IMR-90 (cell line): ENCODE measurements at regions not wholly inside any gene's neighbourhood (a gene's known extent, or its start where the extent isn't known, plus 50 kb on each side); places are given as distances from the start of the nearest gene placed in this dataset.

ENCODE experiments used
- ATAC-seq: fragments of 200-7000 bp; cut with Tn5 transposase; 2 replicates; pipeline ENCODE4 v1.9.1; 2020; ENCODE audit warnings: low read depth, mild to moderate bottlenecking, moderate library complexity
- BruUV-seq: library from RNA; stranded (reverse); fragments of 400-500 nt; replicated peaks from 2 replicates; lab custom pipeline; 2021; lab: Mats Ljungman, UMichigan
- CTCF ChIA-PET: fragments of 300-600 bp; formaldehyde crosslinking; extraction: SDS; loops from one replicate; lab custom pipeline; 2021; ENCODE audit warnings: antibody characterized with exemption; lab: Yijun Ruan, JAX
- POLR2A ChIA-PET: fragments of 300-600 bp; sonication (Branson Sonifier 250); formaldehyde crosslinking; loops from one replicate; lab custom pipeline; 2022; ENCODE audit warnings: antibody characterized with exemption; ENCODE audit not compliant: unreplicated experiment; lab: Charles Lee
- DNase-seq: peaks from one replicate; pipeline ENCODE4 v3.0.0; 2013
- H2AFZ ChIP-seq: replicated peaks from 2 replicates; pipeline ENCODE3; 2013; ENCODE audit warnings: low read length, mild to moderate bottlenecking; ENCODE audit not compliant: poor library complexity
- H2AK5ac ChIP-seq: 2 replicates; pipeline ENCODE4 v1.6.1; 2013; ENCODE audit warnings: low read depth, low read length, inconsistent platforms
- H2AK9ac ChIP-seq: replicated peaks from 2 replicates; pipeline ENCODE3; 2013; ENCODE audit warnings: mild to moderate bottlenecking, low read depth, low read length, moderate library complexity; ENCODE audit not compliant: poor library complexity
- H2BK120ac ChIP-seq: 2 replicates; pipeline ENCODE4 v1.6.1; 2013; ENCODE audit warnings: low read depth, low read length, inconsistent platforms
- H2BK15ac ChIP-seq: 3 replicates; pipeline ENCODE4 v1.6.1; 2013; ENCODE audit warnings: low read depth, low read length, inconsistent platforms
- H2BK20ac ChIP-seq: 2 replicates; pipeline ENCODE4 v1.6.1; 2013; ENCODE audit warnings: low read depth, mild to moderate bottlenecking, inconsistent platforms, low read length, moderate library complexity
- H2BK5ac ChIP-seq: 2 replicates; pipeline ENCODE4 v1.6.1; 2013; ENCODE audit warnings: mild to moderate bottlenecking, low read depth, low read length, inconsistent platforms; ENCODE audit not compliant: poor library complexity, severe bottlenecking
- H3K14ac ChIP-seq: replicated peaks from 2 replicates; pipeline ENCODE4 v1.6.1; 2013; ENCODE audit warnings: low read depth, low read length, inconsistent platforms
- H3K18ac ChIP-seq: 2 replicates; pipeline ENCODE4 v1.6.1; 2013; ENCODE audit warnings: low read depth, low read length, control low read depth
- H3K23ac ChIP-seq: 2 replicates; pipeline ENCODE4 v1.6.1; 2013; ENCODE audit warnings: low read depth, low read length, inconsistent platforms
- H3K27ac ChIP-seq: 2 replicates; pipeline ENCODE4 v1.5.1; 2013; ENCODE audit warnings: mild to moderate bottlenecking, control low read depth, low read length; ENCODE audit not compliant: insufficient read depth
- H3K27me3 ChIP-seq: 2 replicates; pipeline ENCODE4 v1.6.1; 2013; ENCODE audit warnings: low read length; ENCODE audit not compliant: control insufficient read depth, insufficient read depth
- H3K36me3 ChIP-seq: 2 replicates; pipeline ENCODE4 v1.6.1; 2013; ENCODE audit warnings: low read length, mixed read lengths; ENCODE audit not compliant: control insufficient read depth, insufficient read depth
- H3K4ac ChIP-seq: 2 replicates; pipeline ENCODE4 v1.6.1; 2013; ENCODE audit warnings: low read depth, low read length, inconsistent platforms
- H3K4me1 ChIP-seq: 2 replicates; pipeline ENCODE4 v1.6.1; 2013; ENCODE audit warnings: low read length, mixed read lengths; ENCODE audit not compliant: control insufficient read depth, insufficient read depth
- H3K4me2 ChIP-seq: 2 replicates; pipeline ENCODE4 v1.6.1; 2013; ENCODE audit warnings: low read depth, mild to moderate bottlenecking, control low read depth, low read length, moderate library complexity
- H3K4me3 ChIP-seq: 2 replicates; pipeline ENCODE4 v1.5.1; 2013; ENCODE audit warnings: low read depth, mild to moderate bottlenecking, control low read depth, low read length, moderate library complexity; ENCODE audit not compliant: insufficient read depth
- H3K56ac ChIP-seq: 2 replicates; pipeline ENCODE4 v1.6.1; 2013; ENCODE audit warnings: low read length, inconsistent platforms; ENCODE audit not compliant: insufficient read depth; ENCODE audit errors: extremely low read depth
- H3K79me1 ChIP-seq, 2 experiments: 2 replicates each; pipeline ENCODE4 v1.6.1; 2013; ENCODE audit warnings: low read length in 2 of 2, inconsistent platforms in 1 of 2, low read depth in 1 of 2
- H3K9ac ChIP-seq: 2 replicates; pipeline ENCODE4 v1.6.1; 2013; ENCODE audit warnings: low read depth, low read length, control low read depth
- H3K9me1 ChIP-seq: 2 replicates; pipeline ENCODE4 v1.6.1; 2013; ENCODE audit warnings: low read length, inconsistent platforms; ENCODE audit not compliant: insufficient read depth
- H3K9me3 ChIP-seq: 2 replicates; pipeline ENCODE4 v1.6.1; 2013; ENCODE audit warnings: low read length; ENCODE audit not compliant: control insufficient read depth, insufficient read depth
- H4K20me1 ChIP-seq: 2 replicates; pipeline ENCODE4 v1.6.1; 2013; ENCODE audit warnings: low read length, inconsistent platforms; ENCODE audit not compliant: insufficient read depth
- H4K5ac ChIP-seq: 2 replicates; pipeline ENCODE4 v1.6.1; 2013; ENCODE audit warnings: mild to moderate bottlenecking, low read depth, low read length, control low read depth
- H4K8ac ChIP-seq, 2 experiments: 2 replicates each; pipeline ENCODE4 v1.6.1; 2013; ENCODE audit warnings: low read depth in 2 of 2, low read length in 2 of 2, control low read depth in 1 of 2, inconsistent platforms in 1 of 2
- H4K91ac ChIP-seq: 2 replicates; pipeline ENCODE4 v1.6.1; 2013; ENCODE audit warnings: low read depth, low read length, inconsistent platforms; ENCODE audit not compliant: insufficient read depth
- BHLHE40 ChIP-seq: fragments of 150-350 bp; IDR thresholded peaks from 2 replicates; pipeline ENCODE4 v1.6.1; 2016; ENCODE audit warnings: mild to moderate bottlenecking, low read depth, low read length
- CEBPB ChIP-seq: IDR thresholded peaks from 2 replicates; pipeline ENCODE4 v1.6.1; 2012; ENCODE audit warnings: low read depth, low read length, improper control_type of control experiment
- CHD1 ChIP-seq: IDR thresholded peaks from 2 replicates; pipeline ENCODE4 v1.6.1; 2012; ENCODE audit warnings: low read depth, low read length, improper control_type of control experiment
- CTCF ChIP-seq: conservative IDR thresholded peaks from 2 replicates; pipeline ENCODE4 v1.5.1; 2012; ENCODE audit warnings: mild to moderate bottlenecking, low read depth, low read length, improper control_type of control experiment
- ELK1 ChIP-seq: fragments of 150-350 bp; IDR thresholded peaks from 2 replicates; pipeline ENCODE4 v1.6.1; 2016; ENCODE audit warnings: low read depth, mild to moderate bottlenecking, low read length, moderate library complexity, borderline replicate concordance
- FOS ChIP-seq: fragments of 150-350 bp; IDR thresholded peaks from 2 replicates; pipeline ENCODE4 v1.6.1; 2016; ENCODE audit warnings: low read depth, low read length
- MAFK ChIP-seq: IDR thresholded peaks from 2 replicates; pipeline ENCODE4 v1.6.1; 2012; ENCODE audit warnings: low read depth, low read length, improper control_type of control experiment
- MAZ ChIP-seq: IDR thresholded peaks from 2 replicates; pipeline ENCODE4 v1.6.1; 2012; ENCODE audit warnings: low read depth, mild to moderate bottlenecking, low read length, improper control_type of control experiment, moderate library complexity, borderline replicate concordance
- MXI1 ChIP-seq: IDR thresholded peaks from 2 replicates; pipeline ENCODE4 v1.6.1; 2012; ENCODE audit warnings: low read depth, mild to moderate bottlenecking, low read length, moderate library complexity, borderline replicate concordance
- NFE2L2 ChIP-seq: fragments of 150-350 bp; IDR thresholded peaks from 2 replicates; pipeline ENCODE4 v1.6.1; 2016; ENCODE audit warnings: low read depth, mild to moderate bottlenecking, low read length
- POLR2A ChIP-seq: IDR thresholded peaks from 2 replicates; pipeline ENCODE4 v1.6.1; 2012; ENCODE audit warnings: mild to moderate bottlenecking, low read depth, low read length
- RAD21 ChIP-seq: IDR thresholded peaks from 2 replicates; pipeline ENCODE4 v1.6.1; 2012; ENCODE audit warnings: low read length, improper control_type of control experiment
- RCOR1 ChIP-seq: IDR thresholded peaks from 2 replicates; pipeline ENCODE4 v1.6.1; 2012; ENCODE audit warnings: mild to moderate bottlenecking, low read length, improper control_type of control experiment; ENCODE audit not compliant: insufficient replicate concordance
- RFX5 ChIP-seq: IDR thresholded peaks from 2 replicates; pipeline ENCODE4 v1.8.0; 2012; ENCODE audit warnings: low read depth, mild to moderate bottlenecking, low read length, moderate library complexity
- SMC3 ChIP-seq: fragments of 150-350 bp; IDR thresholded peaks from 2 replicates; pipeline ENCODE4 v1.6.1; 2016; ENCODE audit warnings: low read depth, mild to moderate bottlenecking, antibody characterized with exemption, low read length, moderate library complexity
- USF2 ChIP-seq: fragments of 150-350 bp; IDR thresholded peaks from 2 replicates; pipeline ENCODE4 v1.6.1; 2017; ENCODE audit warnings: mild to moderate bottlenecking, antibody characterized with exemption, low read length, low read depth
- WGBS, 2 experiments: methylation state at CpG; one replicate each; pipeline versions ENCODE4 v1.1.5 to v1.1.7; 2013; ENCODE audit warnings: missing lambda C conversion rate in 2 of 2; ENCODE audit not compliant: insufficient read length in 1 of 2; ENCODE audit errors: extremely low coverage in 2 of 2; 5-methylcytosine and 5-hydroxymethylcytosine counted together
- dilution Hi-C: fragments of 300-500 bp; cut with HindIII; formaldehyde crosslinking; loops from one replicate; pipeline ENCODE4 v1.14.3; 2018; ENCODE audit warnings: low sequenced_read_pairs; ENCODE audit not compliant: unreplicated experiment
- in situ Hi-C: fragments of 300-500 bp; cut with MboI; formaldehyde crosslinking; loops from 3 replicates; pipeline ENCODE4 v1.14.3; 2019; ENCODE audit warnings: low sequenced_read_pairs, inconsistent platforms, mixed read lengths
- intact Hi-C: fragments of 100-400 bp; cut with micrococcal nuclease; formaldehyde crosslinking; loops from 2 replicates; pipeline ENCODE4 v1.10.0; 2022

- WGBS, 2 experiments: 59% methylated on average over 6 of the region's 10 CpGs; no CpG with 5 or more reads in 1 of the 2 experiments
- no peak overlapping the region for H2BK5ac ChIP-seq
- no peak overlapping the region for H2BK120ac ChIP-seq
- POLR2A ChIA-PET: no interaction called here
- intact Hi-C loops: no loop called here
- H4K5ac ChIP-seq: no peak overlapping the region
- H3K4me3 ChIP-seq: no peak overlapping the region
- DNase-seq: no peak
- no peaks in the 10 kb centered on the region for H4K20me1 ChIP-seq
- in situ Hi-C loops: no loop called here
- H3K27ac ChIP-seq: no peak overlapping the region
- CTCF ChIA-PET: no interaction called here
- H3K56ac ChIP-seq: no peak overlapping the region
- no peak overlapping the region for H3K9ac ChIP-seq
- H3K18ac ChIP-seq: no peak overlapping the region
- dilution Hi-C loops: no loop called here
- no peak overlapping the region for H3K23ac ChIP-seq
- ATAC-seq: no peak
- H3K9me1 ChIP-seq: no peaks in the 10 kb centered on the region
- H3K14ac ChIP-seq: no peak overlapping the region
- TF ChIP-seq CHD1 (no peak), CEBPB (no peak), NFE2L2 (no peak), BHLHE40 (no peak), SMC3 (no peak), RFX5 (no peak), MXI1 (no peak), MAFK (no peak), FOS (no peak), MAZ (no peak), RAD21 (no peak), RCOR1 (no peak), USF2 (no peak), ELK1 (no peak), POLR2A (no peak), CTCF (no peak)
- no peak overlapping the region for H2AFZ ChIP-seq
- no peak overlapping the region for H3K4ac ChIP-seq
- H3K36me3 ChIP-seq: no peaks in the 10 kb centered on the region
- H3K27me3 ChIP-seq: no peaks in the 10 kb centered on the region; the same call in 1 of the 2 replicates
- H4K8ac ChIP-seq: no peak overlapping the region
- no peak overlapping the region for H3K4me2 ChIP-seq
- BruUV-seq: no TSS peak
- no peak overlapping the region for H2AK9ac ChIP-seq
- no peaks in the 10 kb centered on the region for H3K9me3 ChIP-seq
- H3K79me1 ChIP-seq: no peaks in the 10 kb centered on the region
- H2BK15ac ChIP-seq: no peak overlapping the region
- H4K91ac ChIP-seq: no peak overlapping the region
- H2BK20ac ChIP-seq: no peak overlapping the region
- H3K4me1 ChIP-seq: no peaks in the 10 kb centered on the region
- H2AK5ac ChIP-seq: no peak overlapping the region
Measured at GRCh38 chr3:11900824-11901223, 54.1 kb upstream of the TAMM41 start.
